ENCODE measurements at regions not wholly inside any gene's neighbourhood (a gene's known extent, or its start where the extent isn't known, plus 50 kb on each side); places are given as distances from the start of the nearest gene placed in this dataset.

- TF ChIP-seq CTCF (IDR thresholded peaks at IDR 0.05; ENCODE audit: low read depth, low read length) (no peak), EZH2phosphoT487 (IDR thresholded peaks at IDR 0.05; ENCODE audit: low read depth) (no peak)
These were observed 374.8 kb downstream of the OTUD1 start for GRCh38 chr10:23813687-23814086.
